Neural progenitor cell (in vitro differentiated cells): ENCODE measurements at regions not wholly inside any gene's neighbourhood (a gene's known extent, or its start where the extent isn't known, plus 50 kb on each side); places are given as distances from the start of the nearest gene placed in this dataset.

Experiments used
- DNase-seq: peaks from one replicate; pipeline ENCODE4 v3.0.0-alpha.2; 2016; ENCODE audit warnings: low spot score
- H2AFZ ChIP-seq: fragments of 200-600 bp; sonication (generic); replicated peaks from 2 replicates; pipeline ENCODE4 v1.6.1; 2016; ENCODE audit warnings: antibody characterized with exemption
- H3F3A ChIP-seq: fragments of 200-600 bp; sonication (generic); 2 replicates; pipeline ENCODE4 v1.6.1; 2016; ENCODE audit warnings: antibody characterized with exemption, low read depth
- H3K27ac ChIP-seq: fragments of 200-600 bp; sonication (generic); 2 replicates; pipeline ENCODE4 v1.5.1; 2016; ENCODE audit warnings: mild to moderate bottlenecking
- H3K27me3 ChIP-seq: fragments of 200-600 bp; sonication (generic); 2 replicates; pipeline ENCODE4 v1.6.1; 2016; ENCODE audit warnings: mild to moderate bottlenecking, moderate library complexity
- H3K36me3 ChIP-seq: fragments of 200-600 bp; sonication (generic); 2 replicates; pipeline ENCODE4 v1.5.1; 2016
- H3K4me1 ChIP-seq: fragments of 200-600 bp; sonication (generic); 2 replicates; pipeline ENCODE4 v1.6.1; 2016; ENCODE audit warnings: mixed run types
- H3K4me2 ChIP-seq: fragments of 200-600 bp; sonication (generic); 2 replicates; pipeline ENCODE4 v1.6.1; 2016
- H3K4me3 ChIP-seq: fragments of 200-600 bp; sonication (generic); 2 replicates; pipeline ENCODE4 v1.5.1; 2016
- H3K79me2 ChIP-seq: fragments of 200-600 bp; sonication (generic); 2 replicates; pipeline ENCODE4 v1.6.1; 2016; ENCODE audit warnings: low read depth
- H3K9ac ChIP-seq: fragments of 200-600 bp; sonication (generic); 2 replicates; pipeline ENCODE4 v1.6.1; 2016
- H3K9me3 ChIP-seq: fragments of 200-600 bp; sonication (generic); 2 replicates; pipeline ENCODE4 v1.5.1; 2016; ENCODE audit warnings: low read depth
- H4K20me1 ChIP-seq: fragments of 200-600 bp; sonication (generic); 2 replicates; pipeline ENCODE4 v1.6.1; 2016; ENCODE audit warnings: low read depth
- H3K27ac Mint-ChIP-seq: 3 replicates; pipeline ENCODE4 v1.8.0; 2021; ENCODE audit warnings: mixed read lengths
- H3K27me3 Mint-ChIP-seq: 2 replicates; pipeline ENCODE4 v1.8.0; 2022; ENCODE audit warnings: low read depth, mild to moderate bottlenecking, inconsistent platforms, moderate library complexity, mixed read lengths; ENCODE audit not compliant: insufficient read depth
- H3K36me3 Mint-ChIP-seq: 3 replicates; pipeline ENCODE4 v1.8.0; 2021; ENCODE audit warnings: mixed read lengths
- H3K4me1 Mint-ChIP-seq: 3 replicates; pipeline ENCODE4 v1.8.0; 2021; ENCODE audit warnings: mixed read lengths
- H3K4me3 Mint-ChIP-seq: 3 replicates; pipeline ENCODE4 v1.8.0; 2021; ENCODE audit warnings: mild to moderate bottlenecking, moderate library complexity, mixed read lengths
- H3K9me3 Mint-ChIP-seq: 3 replicates; pipeline ENCODE4 v1.8.0; 2020; ENCODE audit warnings: mixed read lengths
- CTCF ChIP-seq: fragments of 200-600 bp; sonication (generic); IDR thresholded peaks from 2 replicates; pipeline ENCODE4 v1.5.1; 2017; ENCODE audit warnings: antibody characterized with exemption, mild to moderate bottlenecking
- EZH2 ChIP-seq: fragments of 200-600 bp; sonication (generic); IDR thresholded peaks from 2 replicates; pipeline ENCODE4 v1.6.1; 2017; ENCODE audit warnings: antibody characterized with exemption, mild to moderate bottlenecking, moderate library complexity
- EZH2phosphoT487 ChIP-seq: fragments of 200-600 bp; sonication (generic); IDR thresholded peaks from 2 replicates; pipeline ENCODE4 v1.6.1; 2017; ENCODE audit warnings: antibody characterized with exemption

- H3K9me3 ChIP-seq = no peaks in the 10 kb centered on the region
- no peaks in the 10 kb centered on the region for H3K27me3 Mint-ChIP-seq
- no peak overlapping the region for H2AFZ ChIP-seq
- H3K27me3 ChIP-seq = no peaks in the 10 kb centered on the region
- TF ChIP-seq EZH2 (no peak), CTCF (no peak), EZH2phosphoT487 (no peak)
- H3K36me3 Mint-ChIP-seq = no peaks in the 10 kb centered on the region
- no peaks in the 10 kb centered on the region for H3K9me3 Mint-ChIP-seq
- H3K79me2 ChIP-seq = no peaks in the 10 kb centered on the region
- no peak overlapping the region for H3K9ac ChIP-seq
- H3K4me2 ChIP-seq = no peak overlapping the region
- no peaks in the 10 kb centered on the region for H3K36me3 ChIP-seq
- H4K20me1 ChIP-seq = no peaks in the 10 kb centered on the region
- H3K4me3 ChIP-seq = no peak overlapping the region
- no peaks in the 10 kb centered on the region for H3K4me1 Mint-ChIP-seq
- no peaks in the 10 kb centered on the region for H3K4me1 ChIP-seq
- H3K27ac ChIP-seq = no peak overlapping the region
- DNase-seq = no peak
- no peak overlapping the region for H3K4me3 Mint-ChIP-seq
- H3K27ac Mint-ChIP-seq = no peak overlapping the region
- H3F3A ChIP-seq = no peaks in the 10 kb centered on the region
Measured at GRCh38 chr1:239315631-239316217, 70.6 kb upstream of the CHRM3 start.

GRCh38 chr1:239311331-239311730 lies 75.0 kb upstream of the CHRM3 start:
- Histone ChIP-seq H3F3A (no peaks in the 10 kb centered on the region), H3K27ac (no peak overlapping the region), H3K9me3 (no peaks in the 10 kb centered on the region), H3K9ac (no peak overlapping the region), H3K27me3 (no peaks in the 10 kb centered on the region), H4K20me1 (no peaks in the 10 kb centered on the region), H2AFZ (no peak overlapping the region), H3K4me3 (no peak overlapping the region), H3K4me1 (no peaks in the 10 kb centered on the region), H3K79me2 (no peaks in the 10 kb centered on the region), H3K4me2 (no peak overlapping the region), H3K36me3 (no peaks in the 10 kb centered on the region)
- Mint-ChIP-seq H3K9me3 (no peaks in the 10 kb centered on the region), H3K36me3 (no peaks in the 10 kb centered on the region), H3K4me3 (no peak overlapping the region), H3K27me3 (no peaks in the 10 kb centered on the region), H3K27ac (no peak overlapping the region), H3K4me1 (no peaks in the 10 kb centered on the region)
- DNase-seq = no peak
- no peak for TF ChIP-seq EZH2
- no peak for TF ChIP-seq CTCF
- TF ChIP-seq EZH2phosphoT487 = no peak

- Histone ChIP-seq H3K79me2 (no peaks in the 10 kb centered on the region), H3K4me2 (no peak overlapping the region), H3F3A (no peaks in the 10 kb centered on the region), H4K20me1 (no peaks in the 10 kb centered on the region), H2AFZ (peak overlapping the region; percentile 69), H3K36me3 (no peaks in the 10 kb centered on the region), H3K9ac (no peak overlapping the region), H3K27ac (no peak overlapping the region), H3K27me3 (no peaks in the 10 kb centered on the region), H3K4me1 (no peaks in the 10 kb centered on the region), H3K4me3 (no peak overlapping the region), H3K9me3 (no peaks in the 10 kb centered on the region)
- no peaks in the 10 kb centered on the region for H3K9me3 Mint-ChIP-seq
- peak; percentile 72 for DNase-seq
- no peaks in the 10 kb centered on the region for H3K36me3 Mint-ChIP-seq
- no peak overlapping the region for H3K4me3 Mint-ChIP-seq
- TF ChIP-seq CTCF (peak; percentile 74), EZH2phosphoT487 (no peak), EZH2 (no peak)
- no peaks in the 10 kb centered on the region for H3K4me1 Mint-ChIP-seq
- H3K27ac Mint-ChIP-seq = no peak overlapping the region
- H3K27me3 Mint-ChIP-seq = no peaks in the 10 kb centered on the region
Measured at GRCh38 chr1:239308701-239309333, 77.6 kb upstream of the CHRM3 start.
